Activated naive CD4-positive, alpha-beta T cell treated with anti-CD3 and anti-CD28 coated beads, Interleukin-2, amount 50 U/mL, for 24 hours (primary cell): ENCODE measurements at regions not wholly inside any gene's neighbourhood (a gene's known extent, or its start where the extent isn't known, plus 50 kb on each side); places are given as distances from the start of the nearest gene placed in this dataset.
"Not testable (repeated sequence)": the region's sequence is repeated elsewhere in the genome, so short reads cannot be mapped to it uniquely, and the experiment has no call there.

Experiments used
- H3K27ac Mint-ChIP-seq: one replicate; pipeline ENCODE4 v1.8.0; 2021; ENCODE audit warnings: mild to moderate bottlenecking, mixed read lengths
- H3K27me3 Mint-ChIP-seq: one replicate; pipeline ENCODE4 v1.8.0; 2021; ENCODE audit warnings: mixed read lengths
- H3K36me3 Mint-ChIP-seq: one replicate; pipeline ENCODE4 v1.8.0; 2021; ENCODE audit warnings: mixed read lengths
- H3K4me1 Mint-ChIP-seq: one replicate; pipeline ENCODE4 v1.8.0; 2021; ENCODE audit warnings: mixed read lengths
- H3K4me3 Mint-ChIP-seq: one replicate; pipeline ENCODE4 v1.8.0; 2021; ENCODE audit warnings: mild to moderate bottlenecking, mixed read lengths
- H3K9me3 Mint-ChIP-seq: one replicate; pipeline ENCODE4 v1.8.0; 2021; ENCODE audit warnings: mixed read lengths

DNA sequence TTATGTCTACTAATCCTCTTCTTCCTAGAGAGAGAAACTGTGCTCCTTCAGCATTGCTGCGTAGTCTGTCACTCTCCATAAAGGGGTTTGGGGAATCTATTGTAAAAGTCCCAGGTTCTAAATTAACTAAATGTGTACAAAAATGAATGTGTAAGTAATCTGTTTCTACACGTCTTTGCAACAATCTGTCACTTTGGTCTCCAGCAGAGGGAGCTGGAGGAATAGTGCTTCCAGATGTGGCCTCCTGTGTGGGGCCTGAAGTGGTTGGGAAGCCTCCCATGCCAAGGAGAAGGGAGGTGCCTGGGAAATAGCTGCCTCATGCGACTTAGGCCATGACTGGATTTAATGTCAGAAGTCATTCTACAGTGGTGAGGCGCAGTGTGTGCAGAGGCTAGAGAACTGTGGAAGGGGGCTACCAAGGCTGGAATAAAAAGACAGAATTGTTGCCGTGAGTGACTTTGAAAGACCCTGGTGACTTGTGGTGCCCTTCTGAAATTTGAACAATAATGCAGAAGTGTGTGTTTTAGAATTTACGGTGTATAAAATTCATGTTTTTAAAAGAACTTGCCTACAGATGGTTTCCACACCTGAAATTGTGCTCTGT lies 54.5 kb upstream of the UXS1 start:
- not testable (repeated sequence) for H3K27me3 Mint-ChIP-seq, H3K36me3 Mint-ChIP-seq, H3K4me3 Mint-ChIP-seq, H3K27ac Mint-ChIP-seq, H3K9me3 Mint-ChIP-seq, H3K4me1 Mint-ChIP-seq
